OCI-M2 (cell line): ENCODE measurements at regions not wholly inside any gene's neighbourhood (a gene's known extent, or its start where the extent isn't known, plus 50 kb on each side); places are given as distances from the start of the nearest gene placed in this dataset.
"Not testable (repeated sequence)": the region's sequence is repeated elsewhere in the genome, so short reads cannot be mapped to it uniquely, and the experiment has no call there.

Experiments used
- DNase-seq: peaks from one replicate; lab custom pipeline; 2025; ENCODE audit not compliant: unreplicated experiment; lab: John Stamatoyannopoulos, UW

- DNase-seq = not testable (repeated sequence)
Measured at GRCh38 chr5:68691874-68692273, 401.9 kb upstream of the SLC30A5 start.

- DNase-seq = no peak
Measured at GRCh38 chr5:68698025-68698940, 395.5 kb upstream of the SLC30A5 start.

- no peak for DNase-seq
Measured at GRCh38 chr5:68699966-68700365, 393.8 kb upstream of the SLC30A5 start.

- no peak for DNase-seq
Measured at GRCh38 chr5:68707575-68707974, 386.2 kb upstream of the SLC30A5 start.

GRCh38 chr5:68708156-68708841 lies 385.5 kb upstream of the SLC30A5 start:
- no peak for DNase-seq

GRCh38 chr5:68708842-68709170 lies 385.0 kb upstream of the SLC30A5 start:
- DNase-seq = no peak

GRCh38 chr5:68709239-68709638 lies 384.6 kb upstream of the SLC30A5 start:
- no peak for DNase-seq

GRCh38 chr5:68710514-68710913 lies 383.3 kb upstream of the SLC30A5 start:
- no peak for DNase-seq

- DNase-seq = no peak
Measured at GRCh38 chr5:68711293-68712200, 382.3 kb upstream of the SLC30A5 start.

GRCh38 chr5:68714810-68715209 lies 379.0 kb upstream of the SLC30A5 start:
- no peak for DNase-seq

GRCh38 chr5:68720884-68721610 lies 372.8 kb upstream of the SLC30A5 start:
- no peak for DNase-seq

- DNase-seq = no peak
Measured at GRCh38 chr5:68722357-68722756, 371.5 kb upstream of the SLC30A5 start.

GRCh38 chr5:68725905-68726683 lies 367.7 kb upstream of the SLC30A5 start:
- DNase-seq = no peak

- no peak for DNase-seq
Measured at GRCh38 chr5:68727931-68728330, 365.9 kb upstream of the SLC30A5 start.

GRCh38 chr5:68729678-68730077 lies 364.1 kb upstream of the SLC30A5 start:
- no peak for DNase-seq

- DNase-seq = no peak
Measured at GRCh38 chr5:68730220-68730978, 363.4 kb upstream of the SLC30A5 start.

- no peak for DNase-seq
Measured at GRCh38 chr5:68730979-68731654, 362.7 kb upstream of the SLC30A5 start.

- DNase-seq = no peak
Measured at GRCh38 chr5:68732251-68732650, 361.6 kb upstream of the SLC30A5 start.

GRCh38 chr5:68734781-68735180 lies 359.0 kb upstream of the SLC30A5 start:
- DNase-seq = no peak
